Naive B cell (primary cell): ENCODE measurements at regions not wholly inside any gene's neighbourhood (a gene's known extent, or its start where the extent isn't known, plus 50 kb on each side); places are given as distances from the start of the nearest gene placed in this dataset.

ENCODE experiments used
- ATAC-seq, 2 donors: fragments of 150-1000 bp; cut with Tn5 transposase; 2 replicates each; pipeline ENCODE4 v1.10.0; 2021; ENCODE audit warnings: low read depth in 2 of 2, mild to moderate bottlenecking in 2 of 2, moderate library complexity in 2 of 2
- DNase-seq: peaks from one replicate; pipeline ENCODE4 v3.0.0; 2022
- H3K27ac Mint-ChIP-seq, 6 donors: one replicate each; pipeline ENCODE4 v1.8.0; 2020 to 2022; ENCODE audit warnings: mild to moderate bottlenecking in 6 of 6, mixed read lengths in 6 of 6, moderate library complexity in 5 of 6, inconsistent platforms in 2 of 6
- H3K27me3 Mint-ChIP-seq, 3 donors: one replicate each; pipeline ENCODE4 v1.8.0; 2021 to 2022; ENCODE audit warnings: mixed read lengths in 3 of 3, mild to moderate bottlenecking in 1 of 3
- H3K36me3 Mint-ChIP-seq, 2 donors: one replicate each; pipeline ENCODE4 v1.8.0; 2020 to 2022; ENCODE audit warnings: mixed read lengths in 2 of 2, inconsistent platforms in 1 of 2, mild to moderate bottlenecking in 1 of 2
- H3K4me1 Mint-ChIP-seq, 3 donors: one replicate each; pipeline ENCODE4 v1.8.0; 2020 to 2022; ENCODE audit warnings: mixed read lengths in 3 of 3, inconsistent platforms in 1 of 3, mild to moderate bottlenecking in 1 of 3, moderate library complexity in 1 of 3
- H3K4me3 Mint-ChIP-seq, 8 donors: one replicate each; pipeline ENCODE4 v1.8.0; 2020 to 2022; ENCODE audit warnings: mild to moderate bottlenecking in 8 of 8, mixed read lengths in 8 of 8, moderate library complexity in 8 of 8, inconsistent platforms in 2 of 8
- H3K9me3 Mint-ChIP-seq, 7 donors: one replicate each; pipeline ENCODE4 v1.8.0; 2020 to 2022; ENCODE audit warnings: mixed read lengths in 7 of 7, mild to moderate bottlenecking in 5 of 7, inconsistent platforms in 2 of 7, moderate library complexity in 1 of 7

GRCh38 chr5:96287136-96287535 is 145.9 kb downstream of the PCSK1 start:
- no peak for DNase-seq
- no peak overlapping the region for H3K27ac Mint-ChIP-seq
- no peak overlapping the region for H3K4me3 Mint-ChIP-seq
- peaks cover 0 to 7% (median 4%) of the 10 kb centered on the region in 7 donors for H3K9me3 Mint-ChIP-seq
- H3K4me1 Mint-ChIP-seq, result no peaks in the 10 kb centered on the region
- H3K27me3 Mint-ChIP-seq, result peaks cover 10 to 12% (median 11%) of the 10 kb centered on the region in 3 donors
- no peaks in the 10 kb centered on the region for H3K36me3 Mint-ChIP-seq
- no peak for ATAC-seq

DNA sequence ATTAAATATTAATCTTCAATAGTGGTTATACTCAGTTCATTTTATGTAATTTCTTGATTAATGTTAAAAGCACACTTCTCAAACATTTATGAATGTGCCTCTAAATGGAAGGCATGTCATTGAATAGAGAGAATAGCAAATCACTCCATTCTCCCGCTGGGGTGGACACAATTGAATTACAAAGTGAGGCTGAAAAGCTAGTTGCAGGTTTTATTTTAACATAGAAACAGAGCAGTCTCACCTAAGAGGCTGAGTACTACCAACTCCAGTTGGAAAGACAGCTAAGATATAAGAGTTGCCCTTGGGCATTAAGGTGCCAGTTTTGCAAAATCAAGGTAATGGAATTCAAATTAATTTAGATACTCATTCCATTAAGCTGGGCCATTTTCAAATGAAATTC is 147.2 kb downstream of the PCSK1 start:
- Mint-ChIP-seq H3K36me3 (no peaks in the 10 kb centered on the region), H3K27me3 (peaks cover 6 to 11% (median 7%) of the 10 kb centered on the region in 3 donors), H3K9me3 (peaks cover 0 to 7% (median 2%) of the 10 kb centered on the region in 7 donors), H3K4me1 (no peaks in the 10 kb centered on the region), H3K27ac (no peak overlapping the region), H3K4me3 (no peak overlapping the region)
- DNase-seq, result no peak
- no peak for ATAC-seq

- peaks cover 0 to 7% (median 2%) of the 10 kb centered on the region in 7 donors for H3K9me3 Mint-ChIP-seq
- peaks cover 6 to 11% (median 7%) of the 10 kb centered on the region in 3 donors for H3K27me3 Mint-ChIP-seq
- no peaks in the 10 kb centered on the region for H3K36me3 Mint-ChIP-seq
- no peak for ATAC-seq
- H3K4me1 Mint-ChIP-seq, result no peaks in the 10 kb centered on the region
- no peak overlapping the region for H3K27ac Mint-ChIP-seq
- no peak overlapping the region for H3K4me3 Mint-ChIP-seq
- no peak for DNase-seq
Observed at GRCh38 chr5:96284727-96285389, 148.2 kb downstream of the PCSK1 start.

GRCh38 chr5:96283589-96283988 is 149.5 kb downstream of the PCSK1 start:
- DNase-seq, result no peak
- no peak overlapping the region for H3K27ac Mint-ChIP-seq
- H3K27me3 Mint-ChIP-seq, result peaks cover 6 to 11% (median 7%) of the 10 kb centered on the region in 3 donors
- H3K4me3 Mint-ChIP-seq, result no peak overlapping the region
- ATAC-seq, result no peak
- no peaks in the 10 kb centered on the region for H3K36me3 Mint-ChIP-seq
- H3K4me1 Mint-ChIP-seq, result no peaks in the 10 kb centered on the region
- peaks cover 0 to 3% (median 0%) of the 10 kb centered on the region in 7 donors for H3K9me3 Mint-ChIP-seq

DNA sequence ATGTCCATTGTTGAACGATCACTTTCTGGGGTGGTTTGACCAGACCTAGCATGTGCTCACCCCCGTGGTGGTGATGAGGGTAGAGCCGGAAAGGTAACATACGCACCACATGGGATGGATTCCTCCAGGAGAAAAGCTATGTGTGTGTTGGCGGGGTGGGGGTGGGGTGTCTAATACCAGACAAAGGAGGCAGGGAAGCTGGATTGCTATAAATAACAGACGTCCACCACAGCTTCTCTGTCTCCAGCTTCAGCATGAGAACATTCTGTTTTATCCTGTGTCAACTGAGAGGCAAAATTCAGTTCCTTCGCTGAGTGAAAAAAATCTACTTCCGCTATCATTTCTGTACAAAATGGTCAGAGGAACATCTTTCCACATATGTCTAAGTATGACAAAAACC is 151.0 kb downstream of the PCSK1 start:
- DNase-seq (no peak), ATAC-seq (no peak)
- Mint-ChIP-seq H3K27ac (no peak overlapping the region), H3K4me1 (no peaks in the 10 kb centered on the region), H3K36me3 (no peaks in the 10 kb centered on the region), H3K27me3 (peaks cover 6 to 9% (median 7%) of the 10 kb centered on the region in 3 donors), H3K4me3 (no peak overlapping the region), H3K9me3 (peaks cover 0 to 3% (median 0%) of the 10 kb centered on the region in 7 donors)

DNA sequence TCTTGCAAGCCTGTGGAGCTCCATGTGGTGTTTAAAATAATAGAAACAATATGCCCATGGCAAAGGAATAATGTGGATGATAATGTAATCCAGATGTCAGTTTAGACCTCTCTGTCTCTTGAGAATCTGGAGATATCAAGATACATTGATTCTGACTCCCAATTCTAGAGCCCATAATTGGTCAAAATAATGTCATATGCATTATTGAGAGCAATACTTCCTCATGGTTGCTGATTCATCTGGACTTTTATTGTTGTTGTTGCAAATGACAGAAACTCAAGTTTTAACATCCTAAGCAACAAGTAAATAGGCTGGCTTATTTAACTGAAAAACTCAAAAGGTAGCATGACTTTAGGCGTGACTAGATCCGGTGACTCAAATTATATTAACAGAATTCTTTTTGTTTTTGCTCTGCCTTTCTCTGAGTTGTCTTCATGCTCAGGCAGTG is 152.1 kb downstream of the PCSK1 start:
- H3K27me3 Mint-ChIP-seq, result peaks cover 6 to 7% (median 7%) of the 10 kb centered on the region in 3 donors
- ATAC-seq, result no peak
- H3K27ac Mint-ChIP-seq, result no peak overlapping the region
- H3K4me1 Mint-ChIP-seq, result no peaks in the 10 kb centered on the region
- no peak for DNase-seq
- no peaks in the 10 kb centered on the region for H3K36me3 Mint-ChIP-seq
- peaks cover 0 to 3% (median 0%) of the 10 kb centered on the region in 7 donors for H3K9me3 Mint-ChIP-seq
- no peak overlapping the region for H3K4me3 Mint-ChIP-seq

DNA sequence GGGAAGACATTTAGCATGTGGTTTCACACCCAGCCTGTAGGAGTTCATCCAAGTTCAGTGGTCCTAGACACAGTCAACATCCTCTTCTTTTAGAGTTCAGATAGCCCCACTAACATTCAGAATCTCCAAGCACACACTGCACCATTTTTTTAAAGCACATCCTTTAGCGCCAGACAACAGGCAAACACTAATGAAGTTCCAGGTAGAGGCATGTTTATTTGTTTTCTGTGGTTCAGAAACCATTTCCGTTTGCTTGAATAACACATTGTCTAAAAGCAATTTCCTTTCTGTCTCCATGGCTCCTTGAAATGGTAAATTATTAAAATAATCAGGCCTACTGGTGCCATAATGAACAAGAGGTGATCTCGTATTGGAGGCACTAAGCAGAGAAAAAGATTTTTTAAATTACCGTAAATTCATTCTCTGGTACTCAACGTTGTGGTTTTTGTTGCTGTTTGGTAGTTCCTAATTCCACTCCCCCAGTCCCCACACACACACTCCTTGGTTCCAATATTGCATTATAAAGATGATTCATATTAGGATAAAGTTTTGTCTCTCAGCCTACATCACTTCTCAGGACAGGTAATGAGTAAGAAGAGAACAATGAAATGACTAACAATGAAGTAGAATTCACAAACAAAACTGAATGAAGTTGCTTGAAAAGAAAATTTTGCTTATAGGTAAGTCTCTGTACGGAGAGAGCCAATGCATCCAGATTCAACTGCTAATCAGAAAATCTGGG is 153.1 kb downstream of the PCSK1 start:
- Mint-ChIP-seq H3K27me3 (peaks cover 3 to 7% (median 7%) of the 10 kb centered on the region in 3 donors), H3K4me1 (no peaks in the 10 kb centered on the region), H3K36me3 (no peaks in the 10 kb centered on the region), H3K4me3 (no peak overlapping the region), H3K9me3 (peaks cover 0 to 3% (median 0%) of the 10 kb centered on the region in 7 donors), H3K27ac (no peak overlapping the region)
- ATAC-seq (no peak), DNase-seq (no peak)

- H3K4me3 Mint-ChIP-seq, result no peak overlapping the region
- H3K9me3 Mint-ChIP-seq, result peaks cover 0 to 3% (median 0%) of the 10 kb centered on the region in 7 donors
- no peaks in the 10 kb centered on the region for H3K36me3 Mint-ChIP-seq
- no peak overlapping the region for H3K27ac Mint-ChIP-seq
- H3K27me3 Mint-ChIP-seq, result peaks cover 3 to 7% (median 7%) of the 10 kb centered on the region in 3 donors
- H3K4me1 Mint-ChIP-seq, result no peaks in the 10 kb centered on the region
- ATAC-seq (no peak), DNase-seq (no peak)
Observed at GRCh38 chr5:96278981-96279380, 154.1 kb downstream of the PCSK1 start.

DNA sequence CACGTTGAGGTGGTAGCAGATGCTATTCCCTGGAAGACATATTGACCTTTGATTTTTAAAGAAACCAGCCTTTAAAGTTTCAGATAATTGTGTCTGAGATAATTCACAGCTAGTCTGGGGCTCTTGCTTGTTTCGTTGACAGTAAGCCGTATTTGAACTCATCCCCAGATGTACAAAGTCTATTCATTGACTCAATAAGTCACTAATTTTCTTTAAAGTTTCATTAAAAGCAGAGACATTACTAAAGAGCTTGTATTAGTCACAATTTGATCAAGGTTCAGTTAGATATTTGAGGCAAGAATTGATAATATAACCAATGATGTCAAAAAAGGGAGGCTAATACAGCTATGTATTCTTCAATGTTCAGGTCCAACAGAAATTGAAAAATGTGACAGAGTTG is 158.0 kb downstream of the PCSK1 start:
- Mint-ChIP-seq H3K4me3 (no peak overlapping the region), H3K9me3 (peaks cover 0 to 12% (median 8%) of the 10 kb centered on the region in 7 donors), H3K27me3 (no peaks in the 10 kb centered on the region), H3K27ac (no peak overlapping the region), H3K4me1 (no peaks in the 10 kb centered on the region), H3K36me3 (no peaks in the 10 kb centered on the region)
- DNase-seq (no peak), ATAC-seq (no peak)

DNA sequence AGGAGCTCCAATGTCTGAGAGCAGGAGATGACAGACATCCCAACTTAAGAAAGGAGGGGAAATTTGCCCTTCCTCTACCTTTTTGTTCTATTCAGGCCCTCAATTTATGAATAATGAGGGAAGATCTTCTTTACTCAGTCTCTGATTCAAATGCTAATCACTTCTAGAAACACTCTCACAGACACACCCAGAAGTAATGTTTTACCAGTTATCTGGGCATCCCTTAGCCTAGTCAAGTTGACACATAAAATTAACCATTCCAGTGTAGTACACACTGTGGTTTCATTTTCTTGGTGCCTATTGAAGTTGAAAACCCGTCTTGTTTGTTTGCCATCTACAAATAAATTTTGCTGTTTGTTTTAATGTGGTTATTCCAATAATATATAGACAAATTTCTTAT is 167.6 kb downstream of the PCSK1 start:
- peaks cover 6 to 23% (median 13%) of the 10 kb centered on the region in 3 donors for H3K27me3 Mint-ChIP-seq
- H3K27ac Mint-ChIP-seq, result no peak overlapping the region
- peaks cover 0 to 20% of the 10 kb centered on the region in 2 donors for H3K36me3 Mint-ChIP-seq
- no peak for DNase-seq
- ATAC-seq, result no peak
- peaks cover 16 to 57% (median 30%) of the 10 kb centered on the region in 7 donors for H3K9me3 Mint-ChIP-seq
- no peaks in the 10 kb centered on the region for H3K4me1 Mint-ChIP-seq
- no peak overlapping the region for H3K4me3 Mint-ChIP-seq

DNA sequence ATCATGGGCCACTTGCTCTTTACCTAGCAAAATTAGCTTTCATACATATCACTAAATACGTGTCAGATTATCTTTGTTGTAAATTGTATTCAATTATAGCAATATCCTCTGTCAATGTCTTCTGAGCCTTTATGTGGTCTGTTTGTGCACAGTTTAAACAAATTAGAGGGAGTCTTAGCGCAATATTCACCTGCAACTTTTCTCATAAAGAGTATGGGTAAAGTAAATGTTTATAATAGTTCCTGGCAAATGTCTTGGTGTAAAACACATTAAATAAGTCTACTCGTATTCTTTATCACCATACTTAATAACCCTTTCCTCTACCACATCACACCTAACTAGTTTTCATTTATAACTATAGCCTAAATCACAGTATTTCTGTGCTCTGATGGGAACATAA is 169.0 kb downstream of the PCSK1 start:
- ATAC-seq, result no peak
- no peak overlapping the region for H3K4me3 Mint-ChIP-seq

GRCh38 chr5:96262105-96262504 is 170.9 kb downstream of the PCSK1 start:
- Mint-ChIP-seq H3K36me3 (peaks cover 0 to 20% of the 10 kb centered on the region in 2 donors), H3K4me3 (no peak overlapping the region), H3K4me1 (peaks cover 15 to 16% (median 15%) of the 10 kb centered on the region in 3 donors), H3K27ac (no peak overlapping the region), H3K9me3 (peaks cover 8 to 30% (median 13%) of the 10 kb centered on the region in 7 donors), H3K27me3 (peaks cover 6 to 23% (median 13%) of the 10 kb centered on the region in 3 donors)
- ATAC-seq (no peak), DNase-seq (no peak)

More for the DNA sequence above, 169.0 kb downstream of the PCSK1 start:
- no peak for DNase-seq
- H3K36me3 Mint-ChIP-seq, result peaks cover 0 to 20% of the 10 kb centered on the region in 2 donors
- H3K27ac Mint-ChIP-seq, result no peak overlapping the region
- H3K27me3 Mint-ChIP-seq, result peaks cover 6 to 23% (median 13%) of the 10 kb centered on the region in 3 donors
- H3K4me1 Mint-ChIP-seq, result peaks cover 10 to 11% (median 11%) of the 10 kb centered on the region in 3 donors
- H3K9me3 Mint-ChIP-seq, result peaks cover 12 to 43% (median 19%) of the 10 kb centered on the region in 7 donors

DNA sequence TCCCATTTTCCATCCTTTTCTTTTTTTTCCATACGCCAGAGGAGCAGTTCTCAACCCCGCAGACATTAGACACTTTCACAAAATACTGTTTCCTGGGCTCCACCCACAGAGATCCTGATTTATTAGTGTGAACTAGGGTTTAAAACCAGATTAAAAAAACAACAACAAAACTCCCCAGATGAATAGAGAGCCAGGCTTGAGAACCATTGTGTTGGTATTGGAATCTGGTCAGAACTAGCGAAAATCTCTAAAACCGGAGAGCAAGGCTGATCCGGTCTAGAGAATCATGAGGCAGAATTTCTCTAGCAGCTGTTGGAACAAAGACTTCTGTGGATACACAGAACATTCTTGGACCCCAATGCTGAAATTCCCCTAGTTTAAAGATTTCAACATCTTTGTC is 173.0 kb downstream of the PCSK1 start:
- H3K27ac Mint-ChIP-seq, result peak overlapping the region in 1 of 6 donors; percentile 53
- H3K36me3 Mint-ChIP-seq, result peaks cover 0 to 10% of the 10 kb centered on the region in 2 donors
- peaks cover 15 to 16% (median 15%) of the 10 kb centered on the region in 3 donors for H3K4me1 Mint-ChIP-seq
- ATAC-seq, result no peak
- no peak for DNase-seq
- peaks cover 6 to 13% (median 13%) of the 10 kb centered on the region in 3 donors for H3K27me3 Mint-ChIP-seq
- H3K9me3 Mint-ChIP-seq, result peaks cover 0 to 17% (median 3%) of the 10 kb centered on the region in 7 donors
- H3K4me3 Mint-ChIP-seq, result no peak overlapping the region
